Trophoblast cell (in vitro differentiated cells and primary cell): ENCODE measurements at regions not wholly inside any gene's neighbourhood (a gene's known extent, or its start where the extent isn't known, plus 50 kb on each side); places are given as distances from the start of the nearest gene placed in this dataset.

Source experiments
- DNase-seq, 2 donors: peaks; one replicate each; pipeline ENCODE4 v3.0.0-alpha.2; 2016
- H2AFZ ChIP-seq: 2 replicates; pipeline ENCODE4 v1.6.1; 2013; ENCODE audit warnings: low read length, moderate library complexity, mild to moderate bottlenecking; ENCODE audit not compliant: insufficient read depth, poor library complexity
- H2AK5ac ChIP-seq: 2 replicates; pipeline ENCODE4 v1.6.1; 2013; ENCODE audit warnings: mild to moderate bottlenecking, low read length
- H2BK120ac ChIP-seq: 2 replicates; pipeline ENCODE4 v1.6.1; 2013; ENCODE audit warnings: low read length, mild to moderate bottlenecking, moderate library complexity; ENCODE audit not compliant: insufficient read depth, poor library complexity
- H2BK12ac ChIP-seq: 2 replicates; pipeline ENCODE4 v1.6.1; 2013; ENCODE audit warnings: mild to moderate bottlenecking, low read length, moderate library complexity
- H2BK5ac ChIP-seq: 2 replicates; pipeline ENCODE4 v1.6.1; 2013; ENCODE audit warnings: low read length, low read depth, moderate library complexity, mild to moderate bottlenecking; ENCODE audit not compliant: poor library complexity
- H3K14ac ChIP-seq: 2 replicates; pipeline ENCODE4 v1.6.1; 2013; ENCODE audit warnings: mild to moderate bottlenecking, low read length
- H3K18ac ChIP-seq: 2 replicates; pipeline ENCODE4 v1.6.1; 2013; ENCODE audit warnings: mild to moderate bottlenecking, low read length
- H3K23ac ChIP-seq: 2 replicates; pipeline ENCODE4 v1.6.1; 2013; ENCODE audit warnings: low read length
- H3K27ac ChIP-seq: 2 replicates; pipeline ENCODE4 v1.5.1; 2013; ENCODE audit warnings: low read depth, mild to moderate bottlenecking, inconsistent platforms, low read length, moderate library complexity
- H3K27me3 ChIP-seq: 2 replicates; pipeline ENCODE4 v1.6.1; 2013; ENCODE audit warnings: inconsistent platforms, mild to moderate bottlenecking, low read length, moderate library complexity; ENCODE audit not compliant: insufficient read depth
- H3K36me3 ChIP-seq, 2 experiments: 1 replicate in 1 of 2; 2 replicates in 1 of 2; pipeline ENCODE4 v1.6.1; 2013; ENCODE audit warnings: low read length in 2 of 2, mild to moderate bottlenecking in 2 of 2, moderate library complexity in 1 of 2; ENCODE audit not compliant: insufficient read depth in 2 of 2, control insufficient read depth in 1 of 2
- H3K4ac ChIP-seq: 2 replicates; pipeline ENCODE4 v1.6.1; 2013; ENCODE audit warnings: low read depth, mild to moderate bottlenecking, low read length, moderate library complexity
- H3K4me1 ChIP-seq, 2 experiments: 1 replicate in 1 of 2; 2 replicates in 1 of 2; pipeline ENCODE4 v1.6.1; 2013; ENCODE audit warnings: low read length in 2 of 2, mild to moderate bottlenecking in 2 of 2, moderate library complexity in 1 of 2; ENCODE audit not compliant: insufficient read depth in 2 of 2, control insufficient read depth in 1 of 2
- H3K4me2 ChIP-seq: 2 replicates; pipeline ENCODE4 v1.6.1; 2013; ENCODE audit warnings: inconsistent platforms, mild to moderate bottlenecking, low read length, moderate library complexity
- H3K4me3 ChIP-seq: 2 replicates; pipeline ENCODE4 v1.5.1; 2013; ENCODE audit warnings: mild to moderate bottlenecking, low read depth, low read length, inconsistent platforms
- H3K79me1 ChIP-seq: one replicate; pipeline ENCODE4 v1.6.1; 2013; ENCODE audit warnings: low read length
- H3K79me2 ChIP-seq: 2 replicates; pipeline ENCODE4 v1.6.1; 2013; ENCODE audit warnings: low read length, mild to moderate bottlenecking; ENCODE audit not compliant: control insufficient read depth, insufficient read depth, poor library complexity
- H3K9ac ChIP-seq: 2 replicates; pipeline ENCODE4 v1.6.1; 2013; ENCODE audit warnings: mild to moderate bottlenecking, low read length
- H3K9me3 ChIP-seq: 2 replicates; pipeline ENCODE4 v1.6.1; 2013; ENCODE audit warnings: low read depth, mild to moderate bottlenecking, control low read depth, inconsistent platforms, low read length; ENCODE audit not compliant: insufficient read depth
- H4K12ac ChIP-seq: 2 replicates; pipeline ENCODE4 v1.6.1; 2013; ENCODE audit warnings: low read depth, mild to moderate bottlenecking, low read length, moderate library complexity
- H4K8ac ChIP-seq: 2 replicates; pipeline ENCODE4 v1.6.1; 2013; ENCODE audit warnings: low read depth, mild to moderate bottlenecking, low read length, moderate library complexity
- H4K91ac ChIP-seq: one replicate; pipeline ENCODE4 v1.6.1; 2013; ENCODE audit warnings: low read depth, mild to moderate bottlenecking, low read length, moderate library complexity
- WGBS: extraction: QIAGEN DNeasy Blood & Tissue Kit; methylation state at CpG from one replicate; pipeline ENCODE4 v1.1.7; 2013; ENCODE audit warnings: missing lambda C conversion rate; ENCODE audit not compliant: insufficient read length, insufficient coverage; ENCODE audit errors: extremely low coverage; 5-methylcytosine and 5-hydroxymethylcytosine counted together

DNA sequence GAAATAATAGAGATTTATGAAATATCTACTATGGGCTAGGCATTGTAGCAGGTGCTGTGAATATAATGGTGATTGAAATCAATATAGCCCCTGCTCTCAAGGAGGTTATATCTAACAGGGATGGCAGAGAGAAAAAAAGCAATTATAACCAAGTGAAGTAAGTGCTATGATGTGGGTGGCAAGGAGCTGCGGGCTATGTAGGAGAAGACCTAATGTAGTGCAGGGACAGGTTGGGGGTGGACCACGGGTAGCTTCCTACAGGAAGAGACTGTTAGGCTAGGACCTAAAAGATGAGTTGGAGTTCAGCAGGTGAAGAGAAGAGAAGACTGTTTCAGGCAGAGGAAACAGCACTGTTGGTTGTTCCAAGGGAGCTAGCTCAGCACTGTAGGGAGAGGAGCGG is 311.0 kb downstream of the KCNRG start:
- Histone ChIP-seq H2AK5ac (no peak overlapping the region), H3K4me2 (no peak overlapping the region), H2BK12ac (no peak overlapping the region), H3K79me2 (no peaks in the 10 kb centered on the region), H3K9ac (no peak overlapping the region), H3K36me3 (peaks cover 0 to 1% of the 10 kb centered on the region in 2 experiments), H3K27ac (no peak overlapping the region), H4K91ac (no peak overlapping the region), H3K9me3 (no peaks in the 10 kb centered on the region), H2AFZ (no peak overlapping the region), H3K4me3 (no peak overlapping the region), H3K79me1 (peaks cover 2% of the 10 kb centered on the region), H3K18ac (no peak overlapping the region), H3K4ac (no peak overlapping the region), H2BK5ac (no peak overlapping the region), H4K8ac (no peak overlapping the region), H3K27me3 (no peaks in the 10 kb centered on the region), H2BK120ac (no peak overlapping the region), H3K23ac (no peak overlapping the region), H3K14ac (no peak overlapping the region), H4K12ac (no peak overlapping the region), H3K4me1 (no peaks in the 10 kb centered on the region)
- WGBS: no CpG with 5 or more reads among the region's 3 CpGs
- no peak for DNase-seq

DNA sequence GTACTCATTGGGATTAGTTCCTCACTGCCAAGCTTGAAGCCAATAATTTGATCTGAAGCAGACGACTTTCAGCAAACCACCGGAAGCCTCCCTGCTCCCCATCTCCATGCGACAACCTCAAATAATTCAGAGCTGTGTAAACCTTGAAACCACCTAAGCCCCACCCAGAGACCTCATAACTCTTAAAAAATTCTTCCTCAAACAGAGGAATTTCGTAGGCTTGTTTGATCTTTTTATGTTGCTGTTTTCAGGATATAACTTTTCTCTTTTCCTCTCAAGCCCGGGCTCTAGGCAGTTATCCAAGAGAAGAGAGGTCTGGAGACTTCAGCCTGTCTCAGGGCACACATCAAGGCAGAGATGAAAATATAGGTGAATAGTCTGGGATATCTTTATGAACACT is 311.6 kb downstream of the KCNRG start:
- H2AFZ ChIP-seq: no peak overlapping the region
- H4K8ac ChIP-seq: no peak overlapping the region
- no peak for DNase-seq
- H2BK12ac ChIP-seq: no peak overlapping the region
- WGBS: no CpG with 5 or more reads among the region's 5 CpGs
- no peak overlapping the region for H2AK5ac ChIP-seq
- H3K36me3 ChIP-seq: peaks cover 0 to 1% of the 10 kb centered on the region in 2 experiments
- no peak overlapping the region for H3K18ac ChIP-seq
- H3K9ac ChIP-seq: no peak overlapping the region
- H3K27ac ChIP-seq: no peak overlapping the region
- no peak overlapping the region for H3K14ac ChIP-seq
- H3K23ac ChIP-seq: no peak overlapping the region
- H3K79me1 ChIP-seq: peaks cover 2% of the 10 kb centered on the region
- H3K27me3 ChIP-seq: no peaks in the 10 kb centered on the region
- no peaks in the 10 kb centered on the region for H3K79me2 ChIP-seq
- H2BK120ac ChIP-seq: no peak overlapping the region
- no peak overlapping the region for H3K4ac ChIP-seq
- H2BK5ac ChIP-seq: no peak overlapping the region
- H3K9me3 ChIP-seq: no peaks in the 10 kb centered on the region
- H3K4me2 ChIP-seq: no peak overlapping the region
- H4K12ac ChIP-seq: no peak overlapping the region
- H3K4me3 ChIP-seq: no peak overlapping the region
- no peaks in the 10 kb centered on the region for H3K4me1 ChIP-seq
- no peak overlapping the region for H4K91ac ChIP-seq

DNA sequence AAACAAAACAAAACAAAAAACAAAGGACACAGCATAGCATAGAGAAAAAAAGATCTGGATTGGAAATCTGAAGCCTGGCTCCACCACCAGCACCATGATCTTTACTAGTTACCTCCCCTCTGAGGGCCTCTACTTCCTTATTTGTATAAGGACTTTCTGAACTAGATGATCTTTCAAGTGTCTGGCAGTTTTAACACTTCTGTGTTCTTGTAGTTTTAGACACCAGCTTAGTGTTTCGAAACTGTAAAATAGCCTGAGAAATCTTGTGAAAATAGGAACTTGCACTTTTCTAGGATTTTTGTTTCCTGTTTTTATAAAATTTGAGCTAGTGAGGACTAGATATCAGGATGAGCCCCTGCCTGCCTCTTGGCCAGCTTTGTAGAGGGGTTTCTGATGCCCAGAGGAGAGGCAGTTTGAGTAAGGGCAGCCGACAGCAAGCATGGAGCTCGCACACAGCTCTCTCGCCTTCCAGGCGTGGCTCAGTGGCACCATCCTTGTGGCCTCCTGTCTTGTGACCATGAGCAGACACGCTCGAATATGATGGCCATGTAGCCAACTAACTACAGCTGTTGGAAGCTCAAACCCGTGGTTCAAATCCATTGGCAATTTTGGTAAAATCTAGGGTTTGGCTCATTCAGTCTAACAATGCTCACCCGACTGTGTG is 319.0 kb downstream of the KCNRG start:
- H4K91ac ChIP-seq: peak overlapping the region; percentile 97
- peak overlapping the region; percentile 96 for H3K14ac ChIP-seq
- peak overlapping the region; percentile 64 for H4K12ac ChIP-seq
- peak overlapping the region; percentile 99 for H2BK120ac ChIP-seq
- H3K79me1 ChIP-seq: peaks cover 7% of the 10 kb centered on the region
- H2AK5ac ChIP-seq: peak overlapping the region; percentile 96
- no peak overlapping the region for H3K4me3 ChIP-seq
- peaks cover 6 to 7% of the 10 kb centered on the region in 2 experiments for H3K4me1 ChIP-seq
- peak overlapping the region; percentile 77 for H3K27ac ChIP-seq
- H3K27me3 ChIP-seq: no peaks in the 10 kb centered on the region
- H3K79me2 ChIP-seq: peaks cover 1% of the 10 kb centered on the region
- peak in 1 of 2 donors; percentile 34 for DNase-seq
- WGBS: no CpG with 5 or more reads among the region's 9 CpGs
- no peaks in the 10 kb centered on the region for H3K36me3 ChIP-seq
- peak overlapping the region; percentile 97 for H2BK12ac ChIP-seq
- H3K23ac ChIP-seq: no peak overlapping the region
- no peaks in the 10 kb centered on the region for H3K9me3 ChIP-seq
- H2BK5ac ChIP-seq: peak overlapping the region; percentile 66
- no peak overlapping the region for H3K9ac ChIP-seq
- peak overlapping the region; percentile 90 for H4K8ac ChIP-seq
- H3K18ac ChIP-seq: peak overlapping the region; percentile 96
- no peak overlapping the region for H3K4me2 ChIP-seq
- H3K4ac ChIP-seq: peak overlapping the region; percentile 82
- H2AFZ ChIP-seq: peak overlapping the region; percentile 71

DNA sequence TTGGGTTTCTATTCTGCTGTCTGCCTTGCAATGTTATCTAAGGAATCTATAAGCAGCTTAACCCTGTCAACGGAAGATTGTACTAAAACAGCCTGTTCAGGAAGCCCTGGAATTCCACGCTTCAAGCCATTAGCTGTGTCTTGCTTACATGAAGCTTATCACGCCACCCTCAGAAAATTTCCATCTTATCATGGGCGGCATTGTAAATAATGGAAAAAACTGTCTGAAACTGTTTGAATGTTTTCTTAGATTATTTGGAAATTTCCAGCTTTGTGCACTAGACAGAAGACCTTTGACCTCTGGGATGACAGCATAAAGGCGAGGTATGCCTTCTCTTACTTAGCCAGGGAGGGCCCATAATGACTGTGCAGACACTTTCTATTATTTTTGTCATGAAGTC is 319.7 kb downstream of the KCNRG start:
- WGBS: no CpG with 5 or more reads among the region's 5 CpGs
- H3K27ac ChIP-seq: peak overlapping the region; percentile 66
- DNase-seq: peak; percentile 93 to 99
- no peak overlapping the region for H2AFZ ChIP-seq
- H3K9ac ChIP-seq: no peak overlapping the region
- no peak overlapping the region for H3K14ac ChIP-seq
- peaks cover 6 to 7% of the 10 kb centered on the region in 2 experiments for H3K4me1 ChIP-seq
- no peaks in the 10 kb centered on the region for H3K27me3 ChIP-seq
- H2AK5ac ChIP-seq: no peak overlapping the region
- no peak overlapping the region for H2BK120ac ChIP-seq
- H3K4me3 ChIP-seq: no peak overlapping the region
- no peak overlapping the region for H4K91ac ChIP-seq
- peaks cover 6% of the 10 kb centered on the region for H3K79me1 ChIP-seq
- no peak overlapping the region for H3K4me2 ChIP-seq
- H3K23ac ChIP-seq: no peak overlapping the region
- H4K12ac ChIP-seq: no peak overlapping the region
- no peak overlapping the region for H4K8ac ChIP-seq
- H3K18ac ChIP-seq: no peak overlapping the region
- H2BK12ac ChIP-seq: no peak overlapping the region
- no peaks in the 10 kb centered on the region for H3K36me3 ChIP-seq
- peaks cover 1% of the 10 kb centered on the region for H3K79me2 ChIP-seq
- H2BK5ac ChIP-seq: no peak overlapping the region
- no peak overlapping the region for H3K4ac ChIP-seq
- no peaks in the 10 kb centered on the region for H3K9me3 ChIP-seq
